Suprapubic skin (tissue), 4 donors: ENCODE measurements at regions not wholly inside any gene's neighbourhood (a gene's known extent, or its start where the extent isn't known, plus 50 kb on each side); places are given as distances from the start of the nearest gene placed in this dataset.
A peak's percentile ranks its signal among the peaks of the same experiment; 100 is the strongest.

Experiments
- DNase-seq, 2 donors: peaks; one replicate each; pipeline ENCODE4 v3.0.0-alpha.2; 2019; ENCODE audit warnings: low spot score in 2 of 2
- H3K27ac ChIP-seq: fragments of 200-600 bp; sonication (generic); one replicate; pipeline ENCODE4 v1.5.1; 2019
- H3K27me3 ChIP-seq: fragments of 200-600 bp; sonication (generic); one replicate; pipeline ENCODE4 v1.5.1; 2019
- H3K36me3 ChIP-seq: fragments of 200-600 bp; sonication (generic); one replicate; pipeline ENCODE4 v1.5.1; 2019
- H3K4me1 ChIP-seq: fragments of 200-600 bp; sonication (generic); one replicate; pipeline ENCODE4 v1.5.1; 2019
- H3K4me3 ChIP-seq: fragments of 200-600 bp; sonication (generic); one replicate; pipeline ENCODE4 v1.5.1; 2019; ENCODE audit warnings: mild to moderate bottlenecking
- H3K9me3 ChIP-seq: fragments of 200-600 bp; sonication (generic); one replicate; pipeline ENCODE4 v1.5.1; 2019
- CTCF ChIP-seq, 2 donors: fragments of 200-600 bp in 1 of 2; fragments of 450-650 bp in 1 of 2; sonication (generic) in 1 of 2; IDR thresholded peaks; one replicate each; pipeline ENCODE4 v1.5.1; 2016 to 2019; ENCODE audit warnings: antibody characterized with exemption in 2 of 2, mild to moderate bottlenecking in 1 of 2, moderate library complexity in 1 of 2
- EP300 ChIP-seq: sonication (generic); formaldehyde crosslinking; IDR thresholded peaks from one replicate; pipeline ENCODE4 v1.6.1; 2017; ENCODE audit warnings: antibody characterized with exemption
- POLR2A ChIP-seq, 2 donors: fragments of 450-650 bp; IDR thresholded peaks; one replicate each; pipeline ENCODE4 v1.6.1; 2017; ENCODE audit warnings: antibody characterized with exemption in 2 of 2, mild to moderate bottlenecking in 2 of 2, moderate library complexity in 2 of 2
- POLR2AphosphoS5 ChIP-seq, 3 donors: sonication (generic); formaldehyde crosslinking; IDR thresholded peaks; one replicate each; pipeline ENCODE4 v1.6.1; 2017; ENCODE audit warnings: antibody characterized with exemption in 3 of 3
- WGBS: methylation state at CpG from one replicate; pipeline ENCODE4 v1.1.5; 2018; 5-methylcytosine and 5-hydroxymethylcytosine counted together

GRCh38 chr9:31336841-31337240, 1047.6 kb upstream of the ACO1 start:
- Histone ChIP-seq H3K4me3 (no peak overlapping the region), H3K27me3 (no peaks in the 10 kb centered on the region), H3K27ac (no peak overlapping the region), H3K36me3 (no peaks in the 10 kb centered on the region), H3K9me3 (no peaks in the 10 kb centered on the region), H3K4me1 (peaks cover 3% of the 10 kb centered on the region)
- TF ChIP-seq CTCF (IDR thresholded peaks at IDR 0.05), result no peak
- no peak for TF ChIP-seq EP300
- DNase-seq, result no peak
- WGBS, result 91% methylated on average over 1 of the region's 1 CpG

- Histone ChIP-seq H3K27ac (no peak overlapping the region), H3K4me3 (peak overlapping the region; percentile 19), H3K36me3 (no peaks in the 10 kb centered on the region), H3K27me3 (no peaks in the 10 kb centered on the region), H3K4me1 (no peaks in the 10 kb centered on the region), H3K9me3 (peaks cover 3% of the 10 kb centered on the region)
- no peak for TF ChIP-seq EP300
- no peak for TF ChIP-seq CTCF (IDR thresholded peaks at IDR 0.05)
- no peak for TF ChIP-seq POLR2A (IDR thresholded peaks at IDR 0.05)
- TF ChIP-seq POLR2AphosphoS5 (IDR thresholded peaks at IDR 0.05), result no peak
- DNase-seq, result no peak
- WGBS, result 45% methylated on average over 6 of the region's 6 CpGs
These were observed 1037.3 kb upstream of the ACO1 start for GRCh38 chr9:31347082-31347617.

- WGBS, result 87% methylated on average over 5 of the region's 5 CpGs
- H3K27me3 ChIP-seq, result no peaks in the 10 kb centered on the region
- TF ChIP-seq POLR2A (IDR thresholded peaks at IDR 0.05) (no peak), EP300 (no peak), CTCF (IDR thresholded peaks at IDR 0.05) (no peak), POLR2AphosphoS5 (IDR thresholded peaks at IDR 0.05) (no peak)
- no peak overlapping the region for H3K4me3 ChIP-seq
- H3K36me3 ChIP-seq, result no peaks in the 10 kb centered on the region
- no peaks in the 10 kb centered on the region for H3K9me3 ChIP-seq
- no peak overlapping the region for H3K27ac ChIP-seq
- no peak for DNase-seq
- H3K4me1 ChIP-seq, result no peaks in the 10 kb centered on the region
These were observed 1029.1 kb upstream of the ACO1 start for GRCh38 chr9:31355159-31355882.

- Histone ChIP-seq H3K27ac (no peak overlapping the region), H3K36me3 (no peaks in the 10 kb centered on the region), H3K4me1 (no peaks in the 10 kb centered on the region), H3K4me3 (no peak overlapping the region), H3K9me3 (no peaks in the 10 kb centered on the region), H3K27me3 (no peaks in the 10 kb centered on the region)
- TF ChIP-seq POLR2A (IDR thresholded peaks at IDR 0.05) (no peak), CTCF (IDR thresholded peaks at IDR 0.05) (no peak), EP300 (no peak), POLR2AphosphoS5 (IDR thresholded peaks at IDR 0.05) (no peak)
- no peak for DNase-seq
These were observed 1028.5 kb upstream of the ACO1 start for GRCh38 chr9:31355965-31356364.

GRCh38 chr9:31359071-31359470, 1025.4 kb upstream of the ACO1 start:
- Histone ChIP-seq H3K36me3 (no peaks in the 10 kb centered on the region), H3K4me1 (no peaks in the 10 kb centered on the region), H3K4me3 (no peak overlapping the region), H3K27me3 (no peaks in the 10 kb centered on the region), H3K27ac (no peak overlapping the region), H3K9me3 (no peaks in the 10 kb centered on the region)
- no peak for DNase-seq
- TF ChIP-seq POLR2AphosphoS5 (IDR thresholded peaks at IDR 0.05) (no peak), EP300 (no peak), POLR2A (IDR thresholded peaks at IDR 0.05) (no peak), CTCF (IDR thresholded peaks at IDR 0.05) (no peak)
